MCF 10A (cell line): ENCODE measurements at regions not wholly inside any gene's neighbourhood (a gene's known extent, or its start where the extent isn't known, plus 50 kb on each side); places are given as distances from the start of the nearest gene placed in this dataset.

Experiments used
- BruUV-seq: library from RNA; stranded (reverse); fragments of 400-500 nt; replicated peaks from 2 replicates; lab custom pipeline; 2021; lab: Mats Ljungman, UMichigan
- CTCF ChIA-PET: fragments of 300-600 bp; sonication (Branson Sonifier 250); formaldehyde crosslinking; extraction: SDS; loops from one replicate; lab custom pipeline; 2021; ENCODE audit warnings: antibody characterized with exemption, inconsistent platforms; lab: Yijun Ruan, JAX
- POLR2A ChIA-PET: fragments of 300-600, 350-650 bp; sonication (Branson Sonifier 250); formaldehyde crosslinking; extraction: SDS; loops from one replicate; lab custom pipeline; 2020; ENCODE audit warnings: antibody characterized with exemption, inconsistent platforms; lab: Yijun Ruan, JAX
- DNase-seq: peaks from one replicate; pipeline ENCODE4 v3.0.0-alpha.2; 2018; ENCODE audit not compliant: unreplicated experiment
- H3K27ac Mint-ChIP-seq: one replicate; pipeline ENCODE4 v1.8.0; 2022; ENCODE audit warnings: mild to moderate bottlenecking, low read depth, mixed read lengths; ENCODE audit not compliant: unreplicated experiment
- H3K27me3 Mint-ChIP-seq: one replicate; pipeline ENCODE4 v1.8.0; 2022; ENCODE audit warnings: mixed read lengths; ENCODE audit not compliant: insufficient read depth, unreplicated experiment
- H3K36me3 Mint-ChIP-seq: one replicate; pipeline ENCODE4 v1.8.0; 2022; ENCODE audit warnings: mild to moderate bottlenecking, moderate library complexity, mixed read lengths; ENCODE audit not compliant: insufficient read depth, unreplicated experiment
- H3K4me1 Mint-ChIP-seq: one replicate; pipeline ENCODE4 v1.8.0; 2022; ENCODE audit warnings: mixed read lengths; ENCODE audit not compliant: insufficient read depth, unreplicated experiment
- H3K4me3 Mint-ChIP-seq: one replicate; pipeline ENCODE4 v1.8.0; 2022; ENCODE audit warnings: mild to moderate bottlenecking, moderate library complexity, mixed read lengths; ENCODE audit not compliant: unreplicated experiment
- H3K9me3 Mint-ChIP-seq: one replicate; pipeline ENCODE4 v1.8.0; 2022; ENCODE audit warnings: mixed read lengths; ENCODE audit not compliant: unreplicated experiment
- intact Hi-C: fragments of 100-400 bp; cut with micrococcal nuclease; formaldehyde crosslinking; loops from 2 replicates; pipeline ENCODE4 v1.14.1; 2022
- TF ChIP-seq, protein P1 (sequence below): fragments of 200-600 bp; IDR thresholded peaks from one replicate; pipeline ENCODE4 v1.8.0; 2022; ENCODE audit warnings: antibody characterized with exemption, mild to moderate bottlenecking; ENCODE audit not compliant: unreplicated experiment

DNA sequence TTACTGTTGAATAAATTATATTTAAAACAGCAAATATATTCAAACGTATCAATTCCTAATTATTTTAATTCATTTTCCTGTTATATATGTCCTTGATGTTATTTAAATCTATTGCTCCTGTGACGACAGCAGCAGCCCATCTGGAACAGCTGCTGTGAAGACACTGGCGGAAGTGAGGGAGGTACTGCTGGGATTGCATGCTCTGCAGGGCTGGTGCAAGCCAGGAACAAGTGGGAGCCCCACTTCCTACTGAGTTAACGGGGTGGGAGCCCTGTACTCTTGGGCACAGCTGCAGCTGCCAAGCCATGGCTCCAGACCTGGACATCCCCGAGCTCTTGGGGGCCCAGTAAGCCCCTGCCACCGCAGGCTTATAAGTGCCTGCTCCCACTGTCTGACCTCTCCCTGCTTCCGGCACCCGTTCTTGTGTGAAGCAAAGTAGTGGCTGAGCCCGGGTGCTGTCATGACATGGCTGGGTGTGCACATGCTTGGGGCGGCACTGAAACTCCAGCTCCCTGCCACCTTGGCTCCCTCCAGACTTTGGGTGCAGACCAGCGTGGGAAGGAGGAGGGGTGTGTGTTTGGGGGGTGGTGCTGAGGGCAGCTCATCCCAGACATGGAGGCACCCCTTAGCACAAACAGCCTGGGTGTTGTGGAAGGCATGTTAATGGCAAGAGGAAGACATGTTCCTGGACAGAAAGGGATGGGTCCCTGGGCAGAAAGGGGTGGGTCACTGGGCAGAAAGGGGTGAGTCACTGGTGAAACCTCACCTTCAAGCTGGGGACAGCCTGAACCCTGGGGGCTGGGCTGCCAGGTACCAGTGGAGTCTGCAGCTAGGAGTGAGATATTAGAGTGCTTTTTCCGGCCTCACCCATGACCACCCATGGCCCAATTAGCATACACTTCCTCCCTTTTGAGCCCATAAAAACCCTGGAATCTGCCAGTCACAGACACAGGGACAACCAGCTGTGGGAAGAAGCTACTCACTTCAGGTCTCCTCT is 1981.3 kb upstream of the IGFBP7 start:
- Mint-ChIP-seq H3K27ac (no peak overlapping the region), H3K36me3 (no peaks in the 10 kb centered on the region), H3K4me3 (no peak overlapping the region), H3K9me3 (no peaks in the 10 kb centered on the region), H3K4me1 (no peaks in the 10 kb centered on the region), H3K27me3 (no peaks in the 10 kb centered on the region)
- no peak for DNase-seq
- TF ChIP-seq, protein P1, sequence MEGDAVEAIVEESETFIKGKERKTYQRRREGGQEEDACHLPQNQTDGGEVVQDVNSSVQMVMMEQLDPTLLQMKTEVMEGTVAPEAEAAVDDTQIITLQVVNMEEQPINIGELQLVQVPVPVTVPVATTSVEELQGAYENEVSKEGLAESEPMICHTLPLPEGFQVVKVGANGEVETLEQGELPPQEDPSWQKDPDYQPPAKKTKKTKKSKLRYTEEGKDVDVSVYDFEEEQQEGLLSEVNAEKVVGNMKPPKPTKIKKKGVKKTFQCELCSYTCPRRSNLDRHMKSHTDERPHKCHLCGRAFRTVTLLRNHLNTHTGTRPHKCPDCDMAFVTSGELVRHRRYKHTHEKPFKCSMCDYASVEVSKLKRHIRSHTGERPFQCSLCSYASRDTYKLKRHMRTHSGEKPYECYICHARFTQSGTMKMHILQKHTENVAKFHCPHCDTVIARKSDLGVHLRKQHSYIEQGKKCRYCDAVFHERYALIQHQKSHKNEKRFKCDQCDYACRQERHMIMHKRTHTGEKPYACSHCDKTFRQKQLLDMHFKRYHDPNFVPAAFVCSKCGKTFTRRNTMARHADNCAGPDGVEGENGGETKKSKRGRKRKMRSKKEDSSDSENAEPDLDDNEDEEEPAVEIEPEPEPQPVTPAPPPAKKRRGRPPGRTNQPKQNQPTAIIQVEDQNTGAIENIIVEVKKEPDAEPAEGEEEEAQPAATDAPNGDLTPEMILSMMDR = no peak
- BruUV-seq = no TSS peak
- ChIA-PET POLR2A (no interaction called here), CTCF (no interaction called here)
- intact Hi-C loops = no loop called here

DNA sequence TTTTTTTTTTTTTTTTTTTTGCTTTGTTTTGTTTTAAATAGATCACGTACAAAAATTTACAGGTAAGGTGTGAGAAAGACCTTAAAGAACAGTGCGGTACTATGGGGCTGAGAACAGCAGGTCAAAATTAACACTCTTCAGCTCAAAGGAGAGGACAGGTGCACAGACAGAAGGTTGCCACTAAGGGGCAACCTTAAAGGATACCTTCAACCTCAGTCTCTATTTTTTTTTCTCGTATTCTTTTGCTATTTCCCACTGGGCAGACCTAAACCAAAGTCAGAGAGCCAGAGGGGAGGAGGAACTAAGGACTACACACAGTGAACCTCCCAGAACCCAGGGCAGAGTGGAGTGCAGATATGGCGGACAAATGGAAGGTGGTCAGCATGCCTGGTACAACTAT is 1984.3 kb upstream of the IGFBP7 start:
- intact Hi-C loops = no loop called here
- Mint-ChIP-seq H3K27ac (no peak overlapping the region), H3K4me3 (no peak overlapping the region), H3K36me3 (no peaks in the 10 kb centered on the region), H3K27me3 (no peaks in the 10 kb centered on the region), H3K9me3 (peaks cover under 1% of the 10 kb centered on the region), H3K4me1 (peaks cover 7% of the 10 kb centered on the region)
- POLR2A ChIA-PET = no interaction called here
- BruUV-seq = no TSS peak
- no peak for DNase-seq
- CTCF ChIA-PET = interaction anchor here (0.7 kb wide), 2 partner anchors 290 to 1509 kb away, joined by 4 read pairs; no protein-coding TSS in a partner anchor
- TF ChIP-seq, protein P1 = no peak

DNA sequence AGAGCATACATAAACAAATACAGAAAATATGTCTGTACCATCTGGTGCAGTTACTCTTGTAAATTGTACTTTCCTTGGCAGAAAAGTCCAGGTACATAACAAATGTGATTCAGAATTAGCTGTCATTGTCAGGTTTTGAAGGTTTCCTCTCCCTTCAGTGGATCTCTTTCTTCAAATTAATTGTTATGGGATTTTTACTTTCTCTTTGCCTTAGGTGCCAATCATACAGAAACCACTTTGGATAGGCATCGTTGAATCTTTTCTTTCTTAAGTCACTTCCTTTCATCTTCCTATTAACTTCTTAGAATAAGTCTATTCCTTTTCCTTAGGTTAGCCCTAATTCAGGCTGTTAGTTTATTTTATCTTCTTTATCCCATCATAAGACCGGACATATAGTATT is 1992.1 kb upstream of the IGFBP7 start:
- ChIA-PET CTCF (interaction anchor here (0.7 kb wide), 1 partner anchor 769 kb away, joined by 3 read pairs; no protein-coding TSS in a partner anchor), POLR2A (no interaction called here)
- intact Hi-C loops = no loop called here
- peak overlapping the region; percentile 80 for H3K27ac Mint-ChIP-seq
- no peaks in the 10 kb centered on the region for H3K27me3 Mint-ChIP-seq
- peak overlapping the region; percentile 26 for H3K4me3 Mint-ChIP-seq
- TF ChIP-seq, protein P1 = no peak
- peaks cover 7% of the 10 kb centered on the region for H3K9me3 Mint-ChIP-seq
- peaks cover 14% of the 10 kb centered on the region for H3K4me1 Mint-ChIP-seq
- H3K36me3 Mint-ChIP-seq = no peaks in the 10 kb centered on the region
- BruUV-seq = no TSS peak
- no peak for DNase-seq

GRCh38 chr4:59120287-59120814 is 2010.2 kb upstream of the IGFBP7 start:
- TF ChIP-seq, protein P1 = no peak
- no TSS peak for BruUV-seq
- H3K27ac Mint-ChIP-seq = peak overlapping the region; percentile 64
- no peaks in the 10 kb centered on the region for H3K27me3 Mint-ChIP-seq
- no peaks in the 10 kb centered on the region for H3K9me3 Mint-ChIP-seq
- intact Hi-C loops = no loop called here
- ChIA-PET CTCF (no interaction called here), POLR2A (no interaction called here)
- no peak for DNase-seq
- no peaks in the 10 kb centered on the region for H3K36me3 Mint-ChIP-seq
- peaks cover 5% of the 10 kb centered on the region for H3K4me1 Mint-ChIP-seq
- no peak overlapping the region for H3K4me3 Mint-ChIP-seq
